ENCODE measurements at regions not wholly inside any gene's neighbourhood (a gene's known extent, or its start where the extent isn't known, plus 50 kb on each side); places are given as distances from the start of the nearest gene placed in this dataset.

- ChIA-PET POLR2A (no interaction called here), CTCF (no interaction called here), RAD21 (ENCODE audit: low non-redundant PET in 1 of 2, low total read pairs in 2 of 2, uncharacterized antibody in 2 of 2, unreplicated experiment in 2 of 2) (no interaction called here)
- Histone ChIP-seq H3K9me2 (ENCODE audit: insufficient read depth) (peaks cover 3% of the 10 kb centered on the region; the same call in 1 of the 2 replicates), H3K27ac (ENCODE audit: low read depth, low read length) (no peak overlapping the region), H3K79me2 (ENCODE audit: insufficient read depth, low read length) (no peaks in the 10 kb centered on the region), H3K27me3 (ENCODE audit: insufficient read depth, low read length) (no peaks in the 10 kb centered on the region), H3K4me1 (ENCODE audit: control insufficient read depth in 1 of 2, insufficient read depth in 2 of 2, low read length in 2 of 2) (no peaks in the 10 kb centered on the region), H3K9ac (ENCODE audit: low read length) (no peak overlapping the region), H4K20me1 (ENCODE audit: insufficient read depth) (no peaks in the 10 kb centered on the region), H3K4me3 (replicated peaks in 1 of 2; ENCODE audit: low read depth in 1 of 2, low read length in 2 of 2) (no peak overlapping the region), H3K4me2 (ENCODE audit: low read length) (no peak overlapping the region), H3K9me3 (ENCODE audit: control insufficient read depth in 1 of 2, insufficient read depth in 1 of 2, low read depth in 1 of 2, low read length in 2 of 2) (no peaks in the 10 kb centered on the region), H3K36me3 (ENCODE audit: control insufficient read depth in 1 of 2, insufficient read depth in 2 of 2, low read length in 2 of 2) (no peaks in the 10 kb centered on the region), H2AFZ (ENCODE audit: low read depth, low read length, poor library complexity, severe bottlenecking) (no peak overlapping the region)
- DNase-seq (ENCODE audit: low read depth, low spot score) (no peak), ATAC-seq (no peak)
- BruUV-seq (replicated peaks): no TSS peak
- no peak for TF ChIP-seq EZH2phosphoT487 (IDR thresholded peaks at IDR 0.05; ENCODE audit: borderline replicate concordance)
- no peak for TF ChIP-seq REST (IDR thresholded peaks at IDR 0.05; ENCODE audit: low read depth)
- no peak for TF ChIP-seq SIN3A (IDR thresholded peaks at IDR 0.05; ENCODE audit: low read depth)
- intact Hi-C loops (cut with micrococcal nuclease): no loop called here
Measured at GRCh38 chr5:121581588-121581987, 270.1 kb upstream of the FTMT start.

GRCh38 chr5:121596882-121597281 lies 254.8 kb upstream of the FTMT start:
- Histone ChIP-seq H3K4me1 (ENCODE audit: control insufficient read depth in 1 of 2, insufficient read depth in 2 of 2, low read length in 2 of 2) (no peaks in the 10 kb centered on the region), H3K79me2 (ENCODE audit: insufficient read depth, low read length) (no peaks in the 10 kb centered on the region), H3K4me2 (ENCODE audit: low read length) (no peak overlapping the region), H3K4me3 (replicated peaks in 1 of 2; ENCODE audit: low read depth in 1 of 2, low read length in 2 of 2) (no peak overlapping the region), H3K36me3 (ENCODE audit: control insufficient read depth in 1 of 2, insufficient read depth in 2 of 2, low read length in 2 of 2) (no peaks in the 10 kb centered on the region), H3K27me3 (ENCODE audit: insufficient read depth, low read length) (no peaks in the 10 kb centered on the region), H3K9me2 (ENCODE audit: insufficient read depth) (no peaks in the 10 kb centered on the region), H4K20me1 (ENCODE audit: insufficient read depth) (no peaks in the 10 kb centered on the region), H3K9ac (ENCODE audit: low read length) (no peak overlapping the region), H2AFZ (ENCODE audit: low read depth, low read length, poor library complexity, severe bottlenecking) (no peak overlapping the region), H3K27ac (ENCODE audit: low read depth, low read length) (no peak overlapping the region), H3K9me3 (ENCODE audit: control insufficient read depth in 1 of 2, insufficient read depth in 1 of 2, low read depth in 1 of 2, low read length in 2 of 2) (no peaks in the 10 kb centered on the region)
- ChIA-PET RAD21 (ENCODE audit: low non-redundant PET in 1 of 2, low total read pairs in 2 of 2, uncharacterized antibody in 2 of 2, unreplicated experiment in 2 of 2) (no interaction called here), POLR2A (no interaction called here), CTCF (no interaction called here)
- intact Hi-C loops (cut with micrococcal nuclease): no loop called here
- ATAC-seq (no peak), DNase-seq (ENCODE audit: low read depth, low spot score) (no peak)
- no TSS peak for BruUV-seq (replicated peaks)
- TF ChIP-seq ELF1 (IDR thresholded peaks at IDR 0.05; ENCODE audit: borderline replicate concordance, low read depth) (no peak), ZNF274 (IDR thresholded peaks at IDR 0.05; ENCODE audit: low read depth, low read length) (no peak), ZBTB33 (IDR thresholded peaks at IDR 0.05; ENCODE audit: extremely low read depth, insufficient replicate concordance, low read length) (no peak), SRF (IDR thresholded peaks at IDR 0.05; ENCODE audit: low read depth) (no peak), ZFX (IDR thresholded peaks at IDR 0.05) (no peak), CEBPB (IDR thresholded peaks at IDR 0.05; ENCODE audit: low read depth) (no peak), EZH2 (IDR thresholded peaks at IDR 0.05) (no peak), POLR2A (IDR thresholded peaks at IDR 0.05; ENCODE audit: borderline replicate concordance, extremely low read depth, insufficient read depth, insufficient read length) (no peak), CBX3 (IDR thresholded peaks at IDR 0.05; ENCODE audit: low read depth) (no peak), TCF7L2 (IDR thresholded peaks at IDR 0.05; ENCODE audit: borderline replicate concordance, extremely low read depth, insufficient read depth, insufficient read length) (no peak)

Data from HCT116 (cell line).